A673 (cell line): ENCODE measurements at regions not wholly inside any gene's neighbourhood (a gene's known extent, or its start where the extent isn't known, plus 50 kb on each side); places are given as distances from the start of the nearest gene placed in this dataset.

Experiments
- EZH2 ChIP-seq: fragments of 200-600 bp; sonication (generic); IDR thresholded peaks from 2 replicates; pipeline ENCODE4 v1.6.1; 2017; ENCODE audit warnings: borderline replicate concordance, low read depth, mild to moderate bottlenecking, mixed read lengths, antibody characterized with exemption, low read length; ENCODE audit not compliant: poor library complexity, severe bottlenecking
- TF ChIP-seq, protein P1 (sequence below): fragments of 300-800, 200-600 bp; sonication (generic); conservative IDR thresholded peaks from 2 replicates; pipeline ENCODE4 v1.5.1; 2017; ENCODE audit warnings: low read depth, mild to moderate bottlenecking, antibody characterized with exemption, low read length, moderate library complexity, mixed read lengths

DNA sequence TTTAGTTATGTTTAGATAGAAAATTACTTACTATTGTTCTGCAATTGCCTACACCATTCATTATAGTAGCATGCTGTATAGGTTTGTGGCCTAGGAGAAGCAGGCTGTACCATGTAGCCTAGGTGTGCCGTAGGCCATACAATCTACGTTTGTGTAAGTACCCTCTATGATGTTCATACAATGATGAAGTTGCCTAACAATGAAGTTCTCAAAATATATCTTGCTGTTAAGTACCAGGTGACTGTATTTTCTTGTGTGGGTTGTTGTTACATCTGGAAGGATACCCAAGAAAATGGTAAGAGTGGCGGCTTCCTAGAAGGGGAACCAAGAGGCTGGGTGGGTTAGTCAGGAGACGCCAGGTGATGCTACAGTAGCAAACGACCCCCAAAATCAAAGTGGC is 88.3 kb upstream of the FOXF1 start:
- TF ChIP-seq, protein P1, sequence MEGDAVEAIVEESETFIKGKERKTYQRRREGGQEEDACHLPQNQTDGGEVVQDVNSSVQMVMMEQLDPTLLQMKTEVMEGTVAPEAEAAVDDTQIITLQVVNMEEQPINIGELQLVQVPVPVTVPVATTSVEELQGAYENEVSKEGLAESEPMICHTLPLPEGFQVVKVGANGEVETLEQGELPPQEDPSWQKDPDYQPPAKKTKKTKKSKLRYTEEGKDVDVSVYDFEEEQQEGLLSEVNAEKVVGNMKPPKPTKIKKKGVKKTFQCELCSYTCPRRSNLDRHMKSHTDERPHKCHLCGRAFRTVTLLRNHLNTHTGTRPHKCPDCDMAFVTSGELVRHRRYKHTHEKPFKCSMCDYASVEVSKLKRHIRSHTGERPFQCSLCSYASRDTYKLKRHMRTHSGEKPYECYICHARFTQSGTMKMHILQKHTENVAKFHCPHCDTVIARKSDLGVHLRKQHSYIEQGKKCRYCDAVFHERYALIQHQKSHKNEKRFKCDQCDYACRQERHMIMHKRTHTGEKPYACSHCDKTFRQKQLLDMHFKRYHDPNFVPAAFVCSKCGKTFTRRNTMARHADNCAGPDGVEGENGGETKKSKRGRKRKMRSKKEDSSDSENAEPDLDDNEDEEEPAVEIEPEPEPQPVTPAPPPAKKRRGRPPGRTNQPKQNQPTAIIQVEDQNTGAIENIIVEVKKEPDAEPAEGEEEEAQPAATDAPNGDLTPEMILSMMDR: no peak
- TF ChIP-seq EZH2: no peak
